Activated CD4-positive, CD25-positive, alpha-beta regulatory T cell treated with anti-CD3 and anti-CD28 coated beads, Interleukin-2, amount 50 U/mL, for 72 hours (primary cell): ENCODE measurements at regions not wholly inside any gene's neighbourhood (a gene's known extent, or its start where the extent isn't known, plus 50 kb on each side); places are given as distances from the start of the nearest gene placed in this dataset.
"Not testable (repeated sequence)": the region's sequence is repeated elsewhere in the genome, so short reads cannot be mapped to it uniquely, and the experiment has no call there.

Source experiments
- DNase-seq: peaks from one replicate; pipeline ENCODE4 v3.0.0; 2021

GRCh38 chr17:77038884-77039555, 101.7 kb upstream of the SEC14L1 start:
- no peak for DNase-seq

- no peak for DNase-seq
Measured at GRCh38 chr17:77042476-77043231, 98.1 kb upstream of the SEC14L1 start.

- no peak for DNase-seq
Measured at GRCh38 chr17:77045441-77046041, 95.2 kb upstream of the SEC14L1 start.

GRCh38 chr17:77049440-77049839, 91.3 kb upstream of the SEC14L1 start:
- no peak for DNase-seq

DNA sequence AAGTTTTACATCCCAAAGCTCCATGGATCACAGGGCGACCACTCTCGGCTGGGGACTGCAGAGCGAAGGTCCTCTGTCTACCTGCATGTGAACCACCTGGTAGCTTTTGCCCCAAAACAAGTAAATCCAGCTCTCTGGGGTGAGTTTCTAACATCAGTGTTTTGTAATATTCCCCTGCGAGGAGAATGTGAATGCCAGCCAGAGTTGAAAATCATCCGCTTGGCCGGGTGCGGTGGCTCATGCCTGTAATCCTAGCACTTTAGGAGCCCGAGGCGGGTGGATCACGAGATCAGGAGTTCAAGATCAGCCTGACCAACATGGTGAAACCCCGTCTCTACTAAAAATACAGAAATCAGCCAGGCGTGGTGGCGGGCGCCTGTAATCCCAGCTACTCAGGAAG, 89.9 kb upstream of the SEC14L1 start:
- not testable (repeated sequence) for DNase-seq

DNA sequence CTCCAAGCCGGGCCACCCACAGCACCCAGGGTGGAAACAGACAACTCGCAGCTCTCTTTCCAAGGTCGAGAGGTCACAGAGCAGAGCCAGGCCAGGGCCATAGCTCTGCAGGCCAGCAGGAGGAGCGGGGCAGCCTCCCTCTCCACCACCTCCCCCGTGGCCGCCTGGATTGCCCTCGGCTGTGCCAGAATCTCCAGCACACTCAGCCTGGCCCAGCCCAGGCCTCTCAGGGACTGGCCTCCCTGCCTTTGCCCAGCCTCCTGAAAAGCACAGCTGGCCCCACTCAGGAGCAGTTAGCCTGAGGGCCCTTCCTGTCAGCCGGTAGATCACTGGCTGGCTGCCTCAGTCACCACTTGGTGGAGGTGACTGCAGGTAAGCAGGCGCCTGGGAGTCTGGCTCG, 85.8 kb upstream of the SEC14L1 start:
- no peak for DNase-seq

- DNase-seq: no peak
Measured at GRCh38 chr17:77055453-77055852, 85.3 kb upstream of the SEC14L1 start.

- no peak for DNase-seq
Measured at GRCh38 chr17:77058016-77058415, 82.8 kb upstream of the SEC14L1 start.

DNA sequence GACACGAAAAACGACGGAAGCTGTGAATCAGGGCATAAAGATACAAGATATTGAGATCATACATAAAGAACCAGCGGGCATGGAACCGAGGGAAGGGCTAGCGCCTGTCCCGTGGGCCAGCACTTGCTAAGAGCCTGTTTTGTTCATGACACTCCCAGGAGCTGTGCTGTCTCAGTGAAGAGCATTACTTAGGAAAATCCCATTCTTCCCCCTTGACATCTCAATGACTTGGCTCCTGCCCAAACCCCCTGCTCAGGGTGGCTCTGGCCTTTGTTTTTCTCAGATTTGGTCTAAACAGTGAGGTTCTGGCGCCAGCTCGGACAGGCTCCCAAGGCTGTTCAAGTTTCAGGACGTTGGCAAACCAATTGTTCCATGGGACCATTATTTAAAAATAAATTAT, 79.1 kb upstream of the SEC14L1 start:
- no peak for DNase-seq

DNA sequence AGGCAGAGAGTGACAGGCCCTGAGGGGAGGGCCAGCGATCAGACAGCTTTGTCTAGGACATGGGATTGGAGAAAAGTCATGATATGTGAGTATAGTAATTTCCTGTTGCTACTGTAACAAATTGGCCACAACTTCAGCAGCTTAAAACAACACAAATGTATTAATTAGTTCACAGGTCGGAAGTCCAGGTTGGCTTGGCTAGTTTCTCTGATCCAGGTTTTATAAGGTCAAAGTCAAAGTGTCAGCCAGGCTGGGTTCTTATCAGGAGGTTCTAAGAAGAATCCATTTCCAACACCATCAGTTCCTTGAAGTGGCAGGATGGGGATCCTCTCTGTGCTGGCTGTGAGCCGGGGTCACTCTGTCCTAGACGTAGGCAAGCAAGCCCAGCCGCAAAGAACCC, 76.2 kb upstream of the SEC14L1 start:
- no peak for DNase-seq

GRCh38 chr17:77066165-77066564, 74.6 kb upstream of the SEC14L1 start:
- DNase-seq: no peak

- peak; percentile 40 for DNase-seq
Measured at GRCh38 chr17:77066726-77067409, 73.9 kb upstream of the SEC14L1 start.

GRCh38 chr17:77068915-77069314, 71.9 kb upstream of the SEC14L1 start:
- no peak for DNase-seq

DNA sequence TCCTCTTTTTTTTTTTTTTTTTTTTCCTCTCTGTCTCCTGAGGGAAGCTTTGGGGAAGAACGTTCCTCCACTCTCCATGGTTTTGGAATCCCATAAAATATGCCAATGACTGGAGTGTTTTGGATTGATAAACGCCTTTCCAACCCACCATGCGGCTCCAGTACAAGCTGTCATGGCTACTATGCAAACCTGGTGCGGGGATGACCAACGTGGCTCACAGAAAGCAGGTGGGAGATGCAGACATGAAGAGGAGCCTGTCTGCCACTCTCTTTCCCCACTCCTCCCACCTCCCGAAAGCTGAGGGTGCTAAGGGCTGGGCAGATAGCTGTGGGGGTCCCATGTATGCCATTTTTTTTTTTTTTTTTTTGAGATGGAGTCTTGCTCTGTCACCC, 69.9 kb upstream of the SEC14L1 start:
- DNase-seq: no peak

DNA sequence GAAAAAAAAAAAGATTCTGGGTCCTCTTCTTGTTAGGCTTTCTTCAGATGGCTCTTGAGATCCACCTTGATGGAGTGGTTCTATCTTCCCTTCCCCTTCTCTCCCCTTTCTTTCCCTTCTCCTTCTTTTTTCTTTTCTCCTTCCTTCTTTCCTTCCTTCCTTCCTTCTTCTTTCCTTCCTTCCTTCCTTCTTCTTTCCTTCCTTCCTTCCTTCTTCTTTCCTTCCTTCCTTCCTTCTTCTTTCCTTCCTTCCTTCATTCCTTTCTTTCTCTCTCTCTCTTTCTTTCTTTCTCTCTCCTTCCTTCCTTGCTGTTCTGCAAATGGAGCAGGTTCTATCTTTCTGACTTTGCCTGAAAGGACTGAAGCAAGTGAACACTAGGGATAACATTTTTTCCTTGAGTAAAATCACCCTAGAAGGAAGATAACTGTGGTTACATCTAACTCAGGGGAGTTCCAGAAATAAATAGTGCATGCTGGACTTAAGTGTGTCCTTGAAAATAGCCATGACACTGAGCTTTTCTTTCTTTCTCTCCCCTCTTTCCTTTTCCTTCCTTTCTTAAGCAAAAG, 68.8 kb upstream of the SEC14L1 start:
- no peak for DNase-seq

GRCh38 chr17:77072670-77073069, 68.1 kb upstream of the SEC14L1 start:
- no peak for DNase-seq

DNA sequence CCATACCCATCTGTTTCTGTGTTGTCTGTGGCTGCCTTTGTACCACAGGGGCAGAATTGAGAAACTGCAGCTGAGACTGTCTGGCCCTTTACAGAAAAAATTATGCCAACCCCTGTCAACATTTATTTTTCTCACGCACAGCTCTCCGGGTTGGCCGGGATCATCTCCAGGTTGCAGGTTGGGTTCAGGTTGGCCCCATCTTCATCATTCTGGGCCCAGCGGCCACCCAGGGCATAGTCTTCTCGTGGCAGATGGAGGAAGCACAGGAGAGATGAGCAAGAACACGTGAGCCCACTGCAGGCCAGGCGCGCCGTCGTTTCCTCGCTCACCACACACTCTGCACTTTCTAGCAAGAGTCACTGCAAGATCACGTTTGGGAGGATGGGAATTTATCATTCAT, 66.1 kb upstream of the SEC14L1 start:
- DNase-seq: no peak

DNA sequence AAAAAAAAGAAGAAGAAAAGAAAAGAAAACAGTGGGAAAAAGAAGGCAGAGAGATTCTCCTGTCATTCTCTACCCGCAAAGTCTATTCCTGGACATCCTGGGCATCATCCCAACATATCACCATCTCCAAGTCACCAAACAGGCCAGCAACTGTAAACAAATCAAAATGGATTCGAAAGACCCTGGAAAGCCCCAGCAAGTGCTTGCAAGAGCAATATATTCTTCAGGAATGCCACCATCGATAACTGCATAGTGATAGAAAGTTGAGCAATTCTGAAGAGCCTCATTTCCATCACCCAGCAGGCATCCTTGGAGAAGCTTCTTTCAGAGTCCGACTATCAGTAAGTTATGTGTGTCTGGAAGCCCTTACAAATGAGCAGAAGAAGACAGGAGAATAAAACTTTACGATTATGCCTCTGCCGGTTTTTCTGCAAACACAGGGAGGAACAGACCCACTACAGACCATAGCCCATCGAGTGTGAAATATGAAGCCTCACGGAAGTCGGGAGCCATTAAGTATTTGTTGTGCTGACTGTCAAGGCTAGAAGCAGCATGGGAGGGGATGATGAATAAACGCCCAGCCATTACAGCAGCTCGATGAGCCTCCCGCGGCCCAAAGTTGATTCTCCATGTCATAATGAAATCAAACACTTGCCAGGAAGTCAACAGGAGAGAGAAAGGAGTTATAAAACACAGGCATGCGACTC, 64.5 kb upstream of the SEC14L1 start:
- DNase-seq: no peak

DNA sequence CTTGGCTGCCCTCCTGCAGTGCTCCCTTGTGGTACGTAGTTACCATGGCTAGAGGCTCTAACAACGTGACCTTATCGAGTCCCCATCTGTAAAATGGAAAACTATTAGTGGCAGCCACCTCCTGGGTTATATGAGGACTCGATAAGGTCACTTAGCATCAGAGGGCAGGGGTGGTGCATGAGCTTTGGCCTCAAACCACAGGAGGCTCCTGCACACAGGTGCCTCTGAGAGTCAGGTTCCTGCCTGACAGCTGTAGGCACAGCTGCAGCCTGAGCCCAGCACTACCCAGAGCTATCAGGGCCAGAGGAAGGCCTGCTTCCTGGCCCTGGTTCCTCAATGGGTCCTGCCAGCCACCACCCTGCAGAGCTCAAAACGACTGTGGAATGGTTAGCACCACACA, 57.2 kb upstream of the SEC14L1 start:
- DNase-seq: no peak

GRCh38 chr17:77085926-77086432, 54.8 kb upstream of the SEC14L1 start:
- no peak for DNase-seq

DNA sequence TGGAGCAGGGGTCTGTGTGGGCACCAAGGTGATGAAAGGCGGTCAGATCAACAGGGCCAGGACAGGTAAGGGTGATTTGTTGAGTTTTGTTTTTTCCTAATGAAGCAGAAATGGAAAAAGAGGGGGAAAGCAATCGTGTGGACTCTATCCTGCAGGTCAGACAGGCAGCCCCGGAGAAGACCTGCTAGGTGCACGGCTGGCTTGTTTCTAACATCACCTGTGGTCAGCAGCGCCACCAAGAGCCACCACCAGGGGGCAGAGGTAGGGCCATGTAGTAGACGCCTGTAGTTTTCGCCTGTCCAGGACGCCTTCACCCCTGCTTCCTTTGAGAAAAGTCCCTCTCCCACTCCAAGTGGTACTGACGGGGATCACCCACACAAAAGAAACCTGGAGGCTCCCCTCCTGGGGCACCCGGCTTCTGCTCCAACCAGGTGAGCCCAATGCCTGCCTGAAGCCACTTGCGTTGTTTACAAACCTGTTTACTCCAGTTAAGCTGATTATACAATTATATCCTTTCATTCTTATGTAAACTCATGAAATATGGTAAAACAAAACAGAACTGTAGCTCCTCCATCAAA, 54.2 kb upstream of the SEC14L1 start:
- DNase-seq: peak; percentile 94
